ENCODE measurements at regions not wholly inside any gene's neighbourhood (a gene's known extent, or its start where the extent isn't known, plus 50 kb on each side); places are given as distances from the start of the nearest gene placed in this dataset.

DNA sequence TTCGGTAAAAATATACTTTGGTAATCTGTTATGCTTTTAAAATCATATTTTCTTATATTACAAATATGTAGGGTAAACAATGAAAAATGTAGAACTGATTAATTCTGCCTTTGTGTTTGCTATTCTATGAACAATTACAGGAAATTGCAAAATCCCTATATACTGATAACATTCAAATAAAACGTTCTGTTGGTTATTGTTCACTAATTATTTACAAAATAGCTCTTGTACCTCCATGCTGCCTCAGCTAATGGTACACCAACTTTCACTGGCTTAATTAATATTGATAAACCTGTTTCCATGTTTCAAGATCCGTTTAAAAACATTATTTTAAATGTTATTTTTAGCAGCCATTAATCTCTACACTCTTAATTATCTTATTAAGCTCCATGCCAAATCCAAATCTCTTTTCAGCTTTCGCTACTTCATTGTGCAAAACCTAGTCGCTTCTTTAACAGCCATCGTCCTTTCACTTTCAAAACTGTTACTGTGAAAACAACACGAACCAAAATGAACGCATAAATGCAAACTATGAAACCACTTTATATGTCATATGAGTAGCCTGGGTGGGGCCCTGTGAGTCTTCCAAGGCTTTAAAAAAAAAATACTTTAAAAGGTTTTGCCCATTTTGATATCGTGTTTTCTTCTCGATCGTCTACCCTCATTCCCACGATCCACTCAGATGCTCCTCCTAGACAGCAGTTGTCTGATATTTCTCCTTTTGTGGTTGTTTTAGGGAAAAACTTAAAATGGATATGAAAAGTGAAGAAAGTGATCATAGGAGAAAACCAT, 807.1 kb downstream of the USP25 start:
- no peak for DNase-seq (ENCODE audit: low read depth in 2 of 2)

DNA sequence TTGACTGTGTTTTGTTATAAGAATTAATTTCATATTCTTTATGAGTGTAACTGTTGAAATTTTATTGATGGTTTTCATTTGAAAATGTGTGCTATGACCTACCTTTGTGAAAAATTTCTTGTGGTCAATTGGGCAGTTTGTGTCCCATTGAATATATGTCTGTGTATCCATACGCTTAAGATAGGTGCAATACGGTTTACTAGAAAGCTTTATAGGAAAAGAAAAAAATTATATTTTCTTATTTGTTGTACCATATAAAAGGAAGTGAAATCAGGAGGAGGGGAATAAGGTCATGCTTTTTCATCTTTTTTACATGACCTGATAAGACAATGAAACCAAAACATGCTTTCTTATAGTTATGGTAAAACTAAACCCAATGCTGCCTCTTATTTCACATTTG, 807.7 kb downstream of the USP25 start:
- no peak for DNase-seq (ENCODE audit: low read depth in 2 of 2)

DNA sequence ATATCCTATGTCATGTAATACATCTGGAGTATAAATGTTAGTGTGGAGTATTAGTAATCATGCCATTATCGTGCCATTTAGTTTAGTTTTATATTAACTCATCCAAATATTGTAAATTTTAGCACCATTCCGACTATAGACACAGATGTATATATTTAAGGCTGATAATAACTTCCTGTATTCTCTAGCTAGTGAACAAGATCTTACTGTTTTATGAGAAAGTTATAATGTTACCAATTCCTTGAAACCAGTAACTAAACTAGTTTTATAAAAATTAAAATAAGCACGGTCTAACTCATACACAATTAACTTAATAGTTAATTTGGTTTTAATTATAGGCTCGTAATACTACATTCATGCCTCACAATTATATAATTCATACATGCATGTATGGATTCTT, 808.6 kb downstream of the USP25 start:
- DNase-seq (ENCODE audit: low read depth in 2 of 2): no peak

GRCh38 chr21:16538936-16539440, 809.2 kb downstream of the USP25 start:
- no peak for DNase-seq (ENCODE audit: low read depth in 2 of 2)

GRCh38 chr21:16540966-16541727, 811.4 kb downstream of the USP25 start:
- DNase-seq (ENCODE audit: low read depth in 2 of 2): no peak

- no peak for DNase-seq (ENCODE audit: low read depth in 2 of 2)
These were observed 820.3 kb downstream of the USP25 start for GRCh38 chr21:16550118-16550517.

DNA sequence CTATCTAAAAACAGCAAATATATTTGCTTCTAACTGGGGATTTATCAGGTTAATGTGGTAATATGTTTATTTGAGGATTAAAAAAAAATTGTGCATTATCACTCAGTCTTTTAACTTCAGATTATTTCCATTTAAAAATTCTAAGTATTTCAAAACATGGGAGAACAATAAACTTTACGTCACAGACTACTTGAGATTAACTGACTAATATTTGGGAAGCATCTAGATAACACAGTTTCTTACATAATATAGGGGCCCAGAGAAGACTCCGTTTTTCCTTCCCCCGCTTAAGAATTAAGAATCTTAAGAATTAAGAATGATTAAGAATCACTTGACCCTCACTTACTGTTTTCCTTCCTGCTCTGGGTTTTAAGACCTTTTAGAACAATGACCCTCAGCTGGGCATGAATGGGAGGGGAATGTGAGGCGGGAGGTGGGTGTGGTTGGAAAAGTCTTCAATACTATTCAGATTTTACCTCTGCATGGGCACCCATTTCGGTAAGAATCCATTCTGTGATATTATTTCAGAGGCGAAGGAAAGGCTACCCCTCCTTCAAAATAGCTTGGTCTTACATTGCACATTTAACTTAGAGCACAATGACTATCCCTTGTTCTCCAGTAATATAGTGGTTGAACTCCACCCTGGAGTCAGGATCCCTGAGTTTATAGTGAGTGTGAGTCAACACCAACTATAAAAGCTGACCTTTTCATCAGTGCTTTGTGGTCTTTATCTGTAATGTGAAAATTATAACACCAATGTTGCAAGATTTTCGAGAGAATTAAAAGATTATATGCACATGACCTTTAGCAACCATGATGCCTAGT, 821.3 kb downstream of the USP25 start:
- DNase-seq (ENCODE audit: low read depth in 2 of 2): no peak

DNA sequence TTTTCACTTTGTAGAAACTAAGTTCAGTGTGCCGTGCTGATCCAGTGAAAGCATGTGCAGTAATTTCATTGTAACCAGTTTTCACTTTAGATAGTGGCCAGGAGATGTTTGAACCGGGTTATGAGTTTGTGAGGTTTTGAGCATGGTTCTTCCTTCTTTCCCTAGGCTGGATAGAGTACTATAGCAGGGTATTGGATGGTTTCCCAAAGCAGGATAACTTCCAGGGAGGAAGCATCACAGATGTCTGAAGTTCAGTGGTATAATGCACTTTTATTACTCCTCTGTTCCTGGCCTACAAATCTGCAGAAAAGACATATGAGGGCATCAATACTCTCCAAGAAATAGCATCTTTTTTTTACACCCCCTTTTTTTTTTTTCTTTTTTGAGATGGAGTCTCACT, 823.1 kb downstream of the USP25 start:
- no peak for DNase-seq (ENCODE audit: low read depth in 2 of 2)

- no peak for DNase-seq (ENCODE audit: low read depth in 2 of 2)
These were observed 824.7 kb downstream of the USP25 start for GRCh38 chr21:16554503-16554902.

DNA sequence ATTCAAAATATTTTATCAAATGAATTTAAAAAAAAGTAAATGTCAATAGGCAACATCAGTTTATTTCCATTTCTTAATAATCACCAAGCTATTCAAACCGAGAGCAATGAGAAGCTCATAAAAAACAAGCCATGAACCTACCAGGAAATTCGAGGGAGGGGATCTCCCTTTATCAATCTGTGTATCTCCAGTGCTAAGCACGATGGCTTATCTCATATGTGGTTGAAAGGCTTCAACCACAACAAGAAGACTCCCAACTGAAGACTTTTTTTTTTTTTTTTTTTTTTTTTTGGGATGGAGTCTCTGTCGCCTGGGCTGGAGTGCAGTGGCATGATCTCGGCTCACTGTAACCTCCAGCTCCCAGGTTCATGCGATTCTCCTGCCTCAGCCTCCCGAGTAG, 833.3 kb downstream of the USP25 start:
- DNase-seq (ENCODE audit: low read depth in 2 of 2): no peak

DNA sequence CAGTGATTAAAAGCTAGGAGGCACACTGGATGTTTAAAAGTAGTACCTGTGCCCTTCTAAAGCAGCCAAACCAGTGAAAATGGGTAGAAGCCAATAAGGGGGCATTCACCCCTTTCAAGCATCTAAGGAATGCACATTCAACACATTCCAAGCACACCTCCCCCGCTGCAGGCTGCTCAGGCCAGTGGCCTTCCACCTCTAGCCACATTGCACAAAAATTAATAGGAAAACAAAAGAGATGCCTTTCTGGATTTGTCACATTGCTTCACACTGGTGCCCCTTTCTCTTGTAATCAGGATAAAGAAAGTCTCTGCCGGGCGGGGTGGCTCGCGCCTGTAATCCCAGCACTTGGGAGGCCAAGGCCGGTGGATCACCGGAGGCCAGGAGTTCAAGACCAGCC, 834.0 kb downstream of the USP25 start:
- DNase-seq (ENCODE audit: low read depth in 2 of 2): no peak

GRCh38 chr21:16568244-16568643, 838.5 kb downstream of the USP25 start:
- DNase-seq (ENCODE audit: low read depth in 2 of 2): no peak

DNA sequence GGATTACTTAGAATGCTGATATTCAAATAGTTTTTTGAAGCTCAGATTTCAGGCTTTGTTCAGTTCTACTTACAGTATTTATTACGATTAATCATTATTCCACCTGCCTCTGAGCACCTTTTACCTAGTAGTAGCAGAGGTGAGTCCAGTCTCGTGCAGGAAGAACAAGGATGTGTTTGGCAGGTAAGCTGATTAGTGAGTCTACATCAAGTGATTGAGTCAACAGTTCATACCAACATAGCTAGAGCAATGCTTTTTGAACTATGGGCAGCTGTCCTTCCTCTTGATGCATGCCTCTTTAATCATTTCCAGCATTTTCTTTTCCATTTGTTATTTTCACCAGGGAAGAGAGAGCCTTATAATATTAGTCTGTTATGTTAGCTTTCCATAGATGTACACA, 838.9 kb downstream of the USP25 start:
- DNase-seq (ENCODE audit: low read depth in 2 of 2): no peak

GRCh38 chr21:16569679-16570078, 839.9 kb downstream of the USP25 start:
- no peak for DNase-seq (ENCODE audit: low read depth in 2 of 2)

DNA sequence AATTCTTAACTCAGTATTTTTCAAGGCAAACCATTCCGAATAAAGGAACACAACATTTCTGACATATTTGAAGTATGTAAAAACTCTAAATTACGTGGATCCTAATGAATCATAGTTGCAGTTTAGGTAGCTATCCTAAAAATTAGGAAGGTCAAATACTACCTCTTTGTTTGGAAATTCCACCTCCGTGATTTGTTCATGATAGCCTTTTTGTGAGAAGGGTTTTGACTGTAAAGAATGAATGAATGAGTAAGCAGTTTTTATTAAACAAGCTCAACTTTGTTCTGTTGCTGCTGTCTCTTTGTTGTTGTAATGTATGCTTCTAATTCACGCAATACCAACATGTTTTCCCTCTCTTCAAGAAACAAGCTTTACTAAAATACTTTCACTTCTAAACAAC, 840.4 kb downstream of the USP25 start:
- DNase-seq (ENCODE audit: low read depth in 2 of 2): no peak

GRCh38 chr21:16570856-16571255, 841.1 kb downstream of the USP25 start:
- DNase-seq (ENCODE audit: low read depth in 2 of 2): no peak

DNA sequence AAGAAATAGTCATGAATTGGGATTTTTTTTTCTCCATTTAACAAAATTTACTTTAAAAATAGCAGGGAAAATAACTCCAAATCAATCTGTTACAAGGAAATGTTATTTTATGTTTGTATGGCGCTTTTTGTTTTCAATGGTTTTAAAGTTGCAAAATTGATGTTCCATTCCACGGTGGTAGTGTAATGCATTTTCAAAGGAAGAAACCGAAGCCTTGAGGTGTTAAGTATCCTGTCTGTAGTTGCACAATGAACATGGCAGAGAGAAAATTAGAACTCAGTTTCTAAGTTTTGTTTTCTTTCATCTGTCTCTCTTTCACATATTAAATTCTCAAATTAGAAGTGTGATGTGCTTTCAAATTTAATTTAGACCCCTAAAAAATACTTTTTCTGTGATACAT, 841.8 kb downstream of the USP25 start:
- DNase-seq (ENCODE audit: low read depth in 2 of 2): no peak

- DNase-seq (ENCODE audit: low read depth in 2 of 2): no peak
These were observed 842.2 kb downstream of the USP25 start for GRCh38 chr21:16572032-16572431.

GRCh38 chr21:16573578-16573977, 843.8 kb downstream of the USP25 start:
- no peak for DNase-seq (ENCODE audit: low read depth in 2 of 2)

DNA sequence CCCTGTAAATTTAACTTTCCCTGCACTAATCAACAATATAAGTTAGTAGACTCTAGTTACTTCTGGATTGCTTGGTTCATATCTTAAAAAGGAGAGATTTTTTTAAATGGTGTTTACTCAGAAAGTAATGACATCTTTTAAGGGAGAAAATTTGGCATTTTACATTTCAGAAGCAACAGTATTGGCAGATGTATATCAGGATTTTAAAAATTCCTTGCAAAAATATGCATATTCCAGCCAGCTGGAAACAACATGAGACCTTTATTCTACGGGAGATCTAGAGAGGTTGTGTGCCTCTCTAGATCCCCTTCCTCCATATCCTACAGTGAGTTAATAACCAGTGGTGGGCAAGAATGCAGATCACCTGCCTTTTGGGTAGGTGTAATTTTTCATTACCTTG, 848.2 kb downstream of the USP25 start:
- DNase-seq (ENCODE audit: low read depth in 2 of 2): no peak

- no peak for DNase-seq (ENCODE audit: low read depth in 2 of 2)
These were observed 849.1 kb downstream of the USP25 start for GRCh38 chr21:16578912-16579311.

GRCh38 chr21:16579538-16579937, 849.8 kb downstream of the USP25 start:
- no peak for DNase-seq (ENCODE audit: low read depth in 2 of 2)

All from activated CD4-positive, alpha-beta T cell treated with anti-CD3 and anti-CD28 coated beads for 24 hours (primary cell).